SK-N-SH (cell line): ENCODE measurements at regions not wholly inside any gene's neighbourhood (a gene's known extent, or its start where the extent isn't known, plus 50 kb on each side); places are given as distances from the start of the nearest gene placed in this dataset.

Source experiments
- CTCF ChIA-PET: fragments of 300-600, 350-600 bp; formaldehyde crosslinking; extraction: SDS; loops from one replicate; lab custom pipeline; 2021; lab: Yijun Ruan, JAX
- POLR2A ChIA-PET: fragments of 350-600 bp; sonication (Branson Sonifier 250); formaldehyde crosslinking; extraction: SDS; loops from one replicate; lab custom pipeline; 2020; ENCODE audit warnings: antibody characterized with exemption, inconsistent platforms; lab: Yijun Ruan, JAX
- DNase-seq: peaks from one replicate; pipeline ENCODE4 v3.0.0; 2012
- H2AFZ ChIP-seq: fragments of 200-600 bp; sonication (generic); 2 replicates; pipeline ENCODE4 v1.8.1; 2016; ENCODE audit warnings: antibody characterized with exemption, mild to moderate bottlenecking, low read depth
- H3F3A ChIP-seq: fragments of 200-600 bp; sonication (generic); replicated peaks from 2 replicates; pipeline ENCODE3; 2016; ENCODE audit warnings: antibody characterized with exemption, mild to moderate bottlenecking; ENCODE audit not compliant: insufficient read depth
- H3K27ac ChIP-seq, 2 experiments: fragments of 200-500 bp in 1 of 2; fragments of 200-600 bp in 1 of 2; sonication (Bioruptor generic) in 1 of 2; sonication (generic), shearing (Covaris generic) in 1 of 2; 2 replicates each; pipeline versions ENCODE4 v1.5.1 to v1.6.1; 2014 to 2016; ENCODE audit warnings: low read depth in 2 of 2, inconsistent platforms in 1 of 2, low read length in 1 of 2, mild to moderate bottlenecking in 1 of 2, mixed read lengths in 1 of 2
- H3K27me3 ChIP-seq: fragments of 200-600 bp; sonication (generic), shearing (Covaris generic); 2 replicates; pipeline ENCODE4 v1.6.1; 2016; ENCODE audit warnings: mixed run types; ENCODE audit not compliant: insufficient read depth
- H3K36me3 ChIP-seq, 2 experiments: fragments of 200-500 bp in 1 of 2; fragments of 200-600 bp in 1 of 2; sonication (Bioruptor generic) in 1 of 2; sonication (generic) in 1 of 2; replicated peaks in 1 of 2; 2 replicates each; pipeline versions ENCODE3 to v1.5.1; 2014 to 2016; ENCODE audit warnings: low read length in 1 of 2, mild to moderate bottlenecking in 1 of 2; ENCODE audit not compliant: insufficient read depth in 2 of 2, control insufficient read depth in 1 of 2
- H3K4me1 ChIP-seq, 2 experiments: fragments of 200-500 bp in 1 of 2; fragments of 200-600 bp in 1 of 2; sonication (Bioruptor generic) in 1 of 2; sonication (generic), shearing (Covaris generic) in 1 of 2; 2 replicates each; pipeline versions ENCODE4 v1.5.1 to v1.6.1; 2014 to 2016; ENCODE audit warnings: low read depth in 1 of 2, low read length in 1 of 2, mixed run types in 1 of 2; ENCODE audit not compliant: insufficient read depth in 2 of 2, control insufficient read depth in 1 of 2
- H3K4me2 ChIP-seq: fragments of 200-600 bp; sonication (generic), shearing (Covaris generic); 2 replicates; pipeline ENCODE4 v1.6.1; 2017; ENCODE audit warnings: mixed run types
- H3K4me3 ChIP-seq, 2 experiments: fragments of 200-500 bp in 1 of 2; fragments of 200-600 bp in 1 of 2; sonication (Bioruptor generic) in 1 of 2; sonication (generic), shearing (Covaris generic) in 1 of 2; 2 replicates each; pipeline versions ENCODE4 v1.5.1 to v1.8.1; 2014 to 2016; ENCODE audit warnings: low read depth in 2 of 2, inconsistent platforms in 1 of 2, low read length in 1 of 2, mild to moderate bottlenecking in 1 of 2, mixed read lengths in 1 of 2, moderate library complexity in 1 of 2
- H3K79me2 ChIP-seq: fragments of 200-600 bp; sonication (generic); 2 replicates; pipeline ENCODE4 v1.8.1; 2017; ENCODE audit warnings: mild to moderate bottlenecking; ENCODE audit not compliant: insufficient read depth
- H3K9ac ChIP-seq: fragments of 200-600 bp; sonication (generic); 2 replicates; pipeline ENCODE4 v1.6.1; 2017; ENCODE audit warnings: mixed run types
- H3K9me2 ChIP-seq: fragments of 200-600 bp; sonication (generic); 2 replicates; pipeline ENCODE4 v1.6.1; 2017; ENCODE audit warnings: mixed run types
- H3K9me3 ChIP-seq: fragments of 200-600 bp; sonication (generic); 2 replicates; pipeline ENCODE4 v1.6.1; 2017; ENCODE audit warnings: mixed run types, mild to moderate bottlenecking, moderate library complexity
- H4K20me1 ChIP-seq: fragments of 200-600 bp; sonication (generic); 2 replicates; pipeline ENCODE4 v1.6.1; 2017; ENCODE audit warnings: mild to moderate bottlenecking, mixed run types; ENCODE audit not compliant: insufficient read depth
- ELF1 ChIP-seq: IDR thresholded peaks from 2 replicates; pipeline ENCODE4 v1.4.0; 2012
- EP300 ChIP-seq, 2 experiments: IDR thresholded peaks; 2 replicates each; pipeline versions ENCODE4 v1.4.0 to v1.6.1; 2012; ENCODE audit warnings: borderline replicate concordance in 1 of 2, low read depth in 1 of 2, low read length in 1 of 2
- FOSL2 ChIP-seq: IDR thresholded peaks from 2 replicates; pipeline ENCODE4 v1.4.0; 2012; ENCODE audit warnings: low read depth, mild to moderate bottlenecking, moderate library complexity, borderline replicate concordance
- FOXJ3 ChIP-seq: sonication (generic); formaldehyde crosslinking; IDR thresholded peaks from 2 replicates; pipeline ENCODE4 v1.5.1; 2020; ENCODE audit warnings: mild to moderate bottlenecking, missing genetic modification reagents
- FOXM1 ChIP-seq: IDR thresholded peaks from 2 replicates; pipeline ENCODE4 v1.4.0; 2012; ENCODE audit warnings: low read depth, mild to moderate bottlenecking
- GABPA ChIP-seq: IDR thresholded peaks from 2 replicates; pipeline ENCODE4 v1.4.0; 2012; ENCODE audit warnings: low read depth, mild to moderate bottlenecking
- RAD21 ChIP-seq: IDR thresholded peaks from 2 replicates; pipeline ENCODE4 v1.6.1; 2012; ENCODE audit warnings: mild to moderate bottlenecking, low read length
- SMC3 ChIP-seq: IDR thresholded peaks from 2 replicates; pipeline ENCODE4 v1.6.1; 2012; ENCODE audit warnings: low read depth, low read length, improper control_type of control experiment
- TAF1 ChIP-seq: IDR thresholded peaks from 2 replicates; pipeline ENCODE4 v1.6.1; 2012; ENCODE audit warnings: low read depth, mild to moderate bottlenecking, low read length, moderate library complexity, borderline replicate concordance
- YY1 ChIP-seq: IDR thresholded peaks from 2 replicates; pipeline ENCODE4 v1.4.0; 2012; ENCODE audit warnings: low read depth, mild to moderate bottlenecking
- WGBS: methylation state at CpG from one replicate; pipeline ENCODE4 v1.1.6; 2017; ENCODE audit warnings: low lambda C conversion rate; 5-methylcytosine and 5-hydroxymethylcytosine counted together
- TF ChIP-seq, protein P1 (sequence below): IDR thresholded peaks from 2 replicates; pipeline ENCODE4 v1.6.1; 2012; ENCODE audit warnings: mild to moderate bottlenecking, low read depth, low read length, moderate library complexity
- TF ChIP-seq, protein P2 (sequence below): fragments of 150-350 bp; IDR thresholded peaks from 2 replicates; pipeline ENCODE4 v1.6.1; 2016; ENCODE audit warnings: mild to moderate bottlenecking, low read depth, low read length
- TF ChIP-seq, protein P3 (sequence below): fragments of 150-350 bp; IDR thresholded peaks from 2 replicates; pipeline ENCODE4 v1.6.1; 2017; ENCODE audit warnings: antibody characterized with exemption, low read length, low read depth, borderline replicate concordance

DNA sequence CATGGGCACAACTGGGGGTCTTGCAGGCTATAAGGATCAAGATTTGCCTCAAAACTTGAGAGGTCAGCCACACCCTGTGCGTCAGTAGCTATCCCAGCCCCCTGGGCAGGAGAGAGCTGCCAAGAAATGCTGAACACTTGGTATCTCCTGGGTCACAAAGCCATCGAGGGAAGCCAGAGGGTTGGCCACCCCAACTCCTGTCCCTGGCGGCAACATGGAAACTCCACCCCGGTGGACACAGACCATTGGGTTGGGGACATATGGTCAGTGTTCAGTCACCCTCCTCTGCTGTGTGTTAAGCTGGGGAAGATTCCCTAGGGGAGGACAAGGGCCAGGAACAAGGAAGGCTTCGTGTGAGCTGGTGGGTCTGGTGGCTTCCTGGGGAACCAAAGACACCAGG, 140.6 kb downstream of the C5orf15 start (continued):
- TF ChIP-seq, protein P1, sequence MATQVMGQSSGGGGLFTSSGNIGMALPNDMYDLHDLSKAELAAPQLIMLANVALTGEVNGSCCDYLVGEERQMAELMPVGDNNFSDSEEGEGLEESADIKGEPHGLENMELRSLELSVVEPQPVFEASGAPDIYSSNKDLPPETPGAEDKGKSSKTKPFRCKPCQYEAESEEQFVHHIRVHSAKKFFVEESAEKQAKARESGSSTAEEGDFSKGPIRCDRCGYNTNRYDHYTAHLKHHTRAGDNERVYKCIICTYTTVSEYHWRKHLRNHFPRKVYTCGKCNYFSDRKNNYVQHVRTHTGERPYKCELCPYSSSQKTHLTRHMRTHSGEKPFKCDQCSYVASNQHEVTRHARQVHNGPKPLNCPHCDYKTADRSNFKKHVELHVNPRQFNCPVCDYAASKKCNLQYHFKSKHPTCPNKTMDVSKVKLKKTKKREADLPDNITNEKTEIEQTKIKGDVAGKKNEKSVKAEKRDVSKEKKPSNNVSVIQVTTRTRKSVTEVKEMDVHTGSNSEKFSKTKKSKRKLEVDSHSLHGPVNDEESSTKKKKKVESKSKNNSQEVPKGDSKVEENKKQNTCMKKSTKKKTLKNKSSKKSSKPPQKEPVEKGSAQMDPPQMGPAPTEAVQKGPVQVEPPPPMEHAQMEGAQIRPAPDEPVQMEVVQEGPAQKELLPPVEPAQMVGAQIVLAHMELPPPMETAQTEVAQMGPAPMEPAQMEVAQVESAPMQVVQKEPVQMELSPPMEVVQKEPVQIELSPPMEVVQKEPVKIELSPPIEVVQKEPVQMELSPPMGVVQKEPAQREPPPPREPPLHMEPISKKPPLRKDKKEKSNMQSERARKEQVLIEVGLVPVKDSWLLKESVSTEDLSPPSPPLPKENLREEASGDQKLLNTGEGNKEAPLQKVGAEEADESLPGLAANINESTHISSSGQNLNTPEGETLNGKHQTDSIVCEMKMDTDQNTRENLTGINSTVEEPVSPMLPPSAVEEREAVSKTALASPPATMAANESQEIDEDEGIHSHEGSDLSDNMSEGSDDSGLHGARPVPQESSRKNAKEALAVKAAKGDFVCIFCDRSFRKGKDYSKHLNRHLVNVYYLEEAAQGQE: no peak

DNA sequence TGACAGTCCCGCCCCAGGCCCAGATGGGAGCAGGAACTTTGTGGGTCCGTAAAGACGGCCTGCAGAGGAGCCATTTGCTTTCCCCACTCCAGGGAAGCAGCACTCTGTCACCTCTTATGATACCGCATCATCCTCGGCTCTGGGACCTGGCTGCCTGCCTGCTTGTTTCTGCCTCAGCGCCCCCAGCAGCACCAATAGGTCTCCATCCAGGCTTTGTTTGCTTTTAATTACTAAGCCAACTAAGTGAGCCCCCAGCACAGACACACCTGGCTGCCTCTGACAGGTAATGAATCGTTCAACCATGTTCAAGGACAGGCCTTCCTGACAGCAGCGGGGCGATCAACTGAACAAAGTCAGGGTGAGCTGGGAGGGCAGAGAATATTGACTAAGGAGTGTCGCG, 141.4 kb downstream of the C5orf15 start:
- Histone ChIP-seq H3K36me3 (no peaks in the 10 kb centered on the region), H3K4me1 (peaks cover 0 to 7% of the 10 kb centered on the region in 2 experiments; a peak in 1 of 4 replicates), H3K9me2 (no peaks in the 10 kb centered on the region), H3K9ac (no peak overlapping the region), H3K4me3 (no peak overlapping the region), H3K4me2 (no peak overlapping the region), H3K27me3 (no peaks in the 10 kb centered on the region; the same call in 1 of the 2 replicates), H4K20me1 (no peaks in the 10 kb centered on the region), H3F3A (no peaks in the 10 kb centered on the region), H3K9me3 (no peaks in the 10 kb centered on the region), H3K79me2 (no peaks in the 10 kb centered on the region), H2AFZ (no peak overlapping the region), H3K27ac (no peak overlapping the region)
- WGBS: 83% methylated on average over 10 of the region's 11 CpGs
- DNase-seq: no peak
- POLR2A ChIA-PET: no interaction called here
- CTCF ChIA-PET: no interaction called here
- TF ChIP-seq ELF1: no peak
- no peak for TF ChIP-seq TAF1
- TF ChIP-seq, protein P2, sequence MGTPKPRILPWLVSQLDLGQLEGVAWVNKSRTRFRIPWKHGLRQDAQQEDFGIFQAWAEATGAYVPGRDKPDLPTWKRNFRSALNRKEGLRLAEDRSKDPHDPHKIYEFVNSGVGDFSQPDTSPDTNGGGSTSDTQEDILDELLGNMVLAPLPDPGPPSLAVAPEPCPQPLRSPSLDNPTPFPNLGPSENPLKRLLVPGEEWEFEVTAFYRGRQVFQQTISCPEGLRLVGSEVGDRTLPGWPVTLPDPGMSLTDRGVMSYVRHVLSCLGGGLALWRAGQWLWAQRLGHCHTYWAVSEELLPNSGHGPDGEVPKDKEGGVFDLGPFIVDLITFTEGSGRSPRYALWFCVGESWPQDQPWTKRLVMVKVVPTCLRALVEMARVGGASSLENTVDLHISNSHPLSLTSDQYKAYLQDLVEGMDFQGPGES: no peak
- no peak for TF ChIP-seq FOSL2
- no peak for TF ChIP-seq EP300 (IDR thresholded peaks at IDR 0.05; ENCODE audit: borderline replicate concordance in 1 of 2, low read depth in 1 of 2, low read length in 1 of 2)
- no peak for TF ChIP-seq FOXM1
- TF ChIP-seq SMC3: no peak
- no peak for TF ChIP-seq GABPA
- no peak for TF ChIP-seq RAD21
- TF ChIP-seq, protein P3, sequence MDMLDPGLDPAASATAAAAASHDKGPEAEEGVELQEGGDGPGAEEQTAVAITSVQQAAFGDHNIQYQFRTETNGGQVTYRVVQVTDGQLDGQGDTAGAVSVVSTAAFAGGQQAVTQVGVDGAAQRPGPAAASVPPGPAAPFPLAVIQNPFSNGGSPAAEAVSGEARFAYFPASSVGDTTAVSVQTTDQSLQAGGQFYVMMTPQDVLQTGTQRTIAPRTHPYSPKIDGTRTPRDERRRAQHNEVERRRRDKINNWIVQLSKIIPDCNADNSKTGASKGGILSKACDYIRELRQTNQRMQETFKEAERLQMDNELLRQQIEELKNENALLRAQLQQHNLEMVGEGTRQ: no peak
- no peak for TF ChIP-seq FOXJ3 (CRISPR knock-in tag)
- TF ChIP-seq, protein P1: no peak
- no peak for TF ChIP-seq YY1
